Fibroblast of lung (primary cell): ENCODE measurements at regions not wholly inside any gene's neighbourhood (a gene's known extent, or its start where the extent isn't known, plus 50 kb on each side); places are given as distances from the start of the nearest gene placed in this dataset.
A peak's percentile ranks its signal among the peaks of the same experiment; 100 is the strongest.

Source experiments
- EZH2 ChIP-seq: IDR thresholded peaks from 2 replicates; pipeline ENCODE4 v1.5.1; 2012; ENCODE audit warnings: low read length, control low read depth, mild to moderate bottlenecking; ENCODE audit errors: missing control alignments
- TF ChIP-seq, protein P1 (sequence below), 2 donors: IDR thresholded peaks in 1 of 2; conservative IDR thresholded peaks in 1 of 2; 1 replicate in 1 of 2; 2 replicates in 1 of 2; pipeline ENCODE4 v1.5.1; 2011 to 2012; ENCODE audit warnings: low read length in 2 of 2, control low read depth in 1 of 2, inconsistent platforms in 1 of 2, low read depth in 1 of 2, mild to moderate bottlenecking in 1 of 2

DNA sequence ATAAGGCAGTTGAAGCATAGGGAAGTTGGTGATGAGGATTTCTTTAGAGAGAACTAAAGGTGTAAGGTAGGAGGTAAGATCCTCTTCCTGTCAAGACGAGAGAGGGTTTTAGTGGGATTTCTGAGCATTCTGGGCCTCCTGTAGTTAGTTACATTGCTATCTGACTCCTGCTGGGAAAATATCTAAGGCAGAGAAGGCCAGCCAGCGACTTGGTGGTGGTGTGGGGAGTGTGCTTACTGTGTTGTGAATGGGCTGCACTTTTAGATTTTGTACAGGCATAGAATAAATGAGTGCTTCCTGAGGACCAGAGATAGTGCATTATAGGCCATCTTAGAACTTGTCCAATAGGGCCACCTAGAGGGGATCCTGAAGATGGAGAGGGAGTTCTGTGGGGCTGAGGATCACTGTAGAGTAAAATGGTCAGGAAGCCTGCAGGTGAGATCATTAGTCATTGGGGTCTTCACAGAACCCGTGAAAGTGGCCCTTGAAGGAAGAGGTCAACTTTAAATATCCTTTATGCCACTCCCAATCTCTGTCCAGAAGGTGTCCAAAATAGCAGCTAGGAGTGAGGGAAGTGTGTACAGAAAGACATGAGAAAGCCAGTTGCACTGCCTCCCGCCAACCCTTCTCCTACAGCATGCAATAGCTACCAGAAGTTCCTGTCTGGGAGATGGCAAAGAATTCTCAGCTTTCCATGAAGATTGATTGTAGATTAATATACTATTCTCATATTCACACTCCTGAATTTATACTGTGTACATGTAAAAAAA lies 266.6 kb downstream of the POLR1F start:
- no peak for TF ChIP-seq EZH2
- TF ChIP-seq, protein P1, sequence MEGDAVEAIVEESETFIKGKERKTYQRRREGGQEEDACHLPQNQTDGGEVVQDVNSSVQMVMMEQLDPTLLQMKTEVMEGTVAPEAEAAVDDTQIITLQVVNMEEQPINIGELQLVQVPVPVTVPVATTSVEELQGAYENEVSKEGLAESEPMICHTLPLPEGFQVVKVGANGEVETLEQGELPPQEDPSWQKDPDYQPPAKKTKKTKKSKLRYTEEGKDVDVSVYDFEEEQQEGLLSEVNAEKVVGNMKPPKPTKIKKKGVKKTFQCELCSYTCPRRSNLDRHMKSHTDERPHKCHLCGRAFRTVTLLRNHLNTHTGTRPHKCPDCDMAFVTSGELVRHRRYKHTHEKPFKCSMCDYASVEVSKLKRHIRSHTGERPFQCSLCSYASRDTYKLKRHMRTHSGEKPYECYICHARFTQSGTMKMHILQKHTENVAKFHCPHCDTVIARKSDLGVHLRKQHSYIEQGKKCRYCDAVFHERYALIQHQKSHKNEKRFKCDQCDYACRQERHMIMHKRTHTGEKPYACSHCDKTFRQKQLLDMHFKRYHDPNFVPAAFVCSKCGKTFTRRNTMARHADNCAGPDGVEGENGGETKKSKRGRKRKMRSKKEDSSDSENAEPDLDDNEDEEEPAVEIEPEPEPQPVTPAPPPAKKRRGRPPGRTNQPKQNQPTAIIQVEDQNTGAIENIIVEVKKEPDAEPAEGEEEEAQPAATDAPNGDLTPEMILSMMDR (conservative IDR thresholded peaks at IDR 0.05 in 1 of 2, IDR thresholded peaks at IDR 0.05 in 1 of 2; ENCODE audit: low read depth in 1 of 2, low read length in 2 of 2) = peak; percentile 70 to 77
